ENCODE measurements at regions not wholly inside any gene's neighbourhood (a gene's known extent, or its start where the extent isn't known, plus 50 kb on each side); places are given as distances from the start of the nearest gene placed in this dataset.

DNA sequence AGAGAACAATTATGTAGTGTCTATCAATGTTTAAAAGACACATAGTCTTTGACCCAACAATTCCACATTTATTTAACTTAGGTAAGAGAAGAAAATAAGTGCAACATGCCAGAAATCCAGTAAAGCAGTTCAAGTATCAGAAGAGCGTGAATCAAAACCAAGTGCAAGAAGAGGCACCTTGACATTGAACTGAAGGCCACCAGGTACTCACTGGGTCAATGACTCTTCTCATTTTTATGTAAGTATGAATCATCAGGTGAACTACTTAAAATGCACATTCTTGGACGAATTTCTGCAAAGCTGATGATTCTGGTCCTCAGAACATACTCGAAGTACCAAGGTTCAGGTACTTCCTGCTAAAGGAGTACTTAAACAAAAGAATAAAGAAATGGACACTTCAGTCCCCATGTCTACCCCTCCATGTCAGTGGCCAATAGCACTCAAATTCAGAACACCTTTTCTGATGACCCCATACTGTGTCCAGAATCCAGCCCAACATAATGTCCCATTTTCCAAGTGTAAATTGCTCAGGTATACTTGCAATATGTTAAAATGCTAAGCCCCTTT is 481.9 kb downstream of the GJA1 start:
- TF ChIP-seq HCFC1 (IDR thresholded peaks at IDR 0.05; ENCODE audit: low read depth, low read length) (no peak), MAFG (CRISPR knock-in tag; IDR thresholded peaks at IDR 0.05) (no peak), ZNF430 (CRISPR knock-in tag; IDR thresholded peaks at IDR 0.05) (no peak), ZNF329 (CRISPR knock-in tag; IDR thresholded peaks at IDR 0.05; ENCODE audit: low read depth) (no peak), POLR2A (IDR thresholded peaks at IDR 0.05; ENCODE audit: insufficient read depth in 1 of 2, low read depth in 2 of 2, low read length in 2 of 2) (no peak)
- TF ChIP-seq, protein P1, sequence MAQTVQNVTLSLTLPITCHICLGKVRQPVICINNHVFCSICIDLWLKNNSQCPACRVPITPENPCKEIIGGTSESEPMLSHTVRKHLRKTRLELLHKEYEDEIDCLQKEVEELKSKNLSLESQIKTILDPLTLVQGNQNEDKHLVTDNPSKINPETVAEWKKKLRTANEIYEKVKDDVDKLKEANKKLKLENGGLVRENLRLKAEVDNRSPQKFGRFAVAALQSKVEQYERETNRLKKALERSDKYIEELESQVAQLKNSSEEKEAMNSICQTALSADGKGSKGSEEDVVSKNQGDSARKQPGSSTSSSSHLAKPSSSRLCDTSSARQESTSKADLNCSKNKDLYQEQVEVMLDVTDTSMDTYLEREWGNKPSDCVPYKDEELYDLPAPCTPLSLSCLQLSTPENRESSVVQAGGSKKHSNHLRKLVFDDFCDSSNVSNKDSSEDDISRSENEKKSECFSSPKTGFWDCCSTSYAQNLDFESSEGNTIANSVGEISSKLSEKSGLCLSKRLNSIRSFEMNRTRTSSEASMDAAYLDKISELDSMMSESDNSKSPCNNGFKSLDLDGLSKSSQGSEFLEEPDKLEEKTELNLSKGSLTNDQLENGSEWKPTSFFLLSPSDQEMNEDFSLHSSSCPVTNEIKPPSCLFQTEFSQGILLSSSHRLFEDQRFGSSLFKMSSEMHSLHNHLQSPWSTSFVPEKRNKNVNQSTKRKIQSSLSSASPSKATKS (CRISPR knock-in tag; IDR thresholded peaks at IDR 0.05), result no peak
